Psoas muscle (tissue), 7 donors: ENCODE measurements at regions not wholly inside any gene's neighbourhood (a gene's known extent, or its start where the extent isn't known, plus 50 kb on each side); places are given as distances from the start of the nearest gene placed in this dataset.

Source experiments
- ATAC-seq, 4 donors: fragments of 200-7000 bp; cut with Tn5 transposase; one replicate each; pipeline ENCODE4 v1.9.1; 2020; ENCODE audit warnings: moderate library complexity in 3 of 4, mild to moderate bottlenecking in 2 of 4
- DNase-seq, 2 donors: peaks; one replicate each; pipeline ENCODE4 v3.0.0-alpha.2; 2020
- H3K27ac ChIP-seq: fragments of 200-600 bp; one replicate; pipeline ENCODE4 v1.8.0; 2022
- H3K27me3 ChIP-seq, 3 donors: fragments of 200-600 bp in 1 of 3; one replicate each; pipeline versions ENCODE4 v1.6.1 to v1.8.0; 2013 to 2022; ENCODE audit warnings: low read length in 2 of 3, mild to moderate bottlenecking in 2 of 3, moderate library complexity in 1 of 3; ENCODE audit not compliant: insufficient read depth in 3 of 3
- H3K36me3 ChIP-seq, 2 donors: fragments of 200-600 bp in 1 of 2; one replicate each; pipeline versions ENCODE4 v1.6.1 to v1.8.0; 2013 to 2022; ENCODE audit warnings: low read depth in 1 of 2, mild to moderate bottlenecking in 1 of 2, moderate library complexity in 1 of 2; ENCODE audit not compliant: insufficient read depth in 1 of 2
- H3K4me1 ChIP-seq: fragments of 200-600 bp; one replicate; pipeline ENCODE4 v1.8.0; 2022
- H3K4me3 ChIP-seq: fragments of 200-600 bp; one replicate; pipeline ENCODE4 v1.8.0; 2022; ENCODE audit warnings: mild to moderate bottlenecking
- H3K9me3 ChIP-seq: fragments of 200-600 bp; one replicate; pipeline ENCODE4 v1.8.0; 2022
- WGBS, 3 donors: extraction: QIAGEN DNeasy Blood & Tissue Kit; methylation state at CpG; one replicate each; pipeline versions ENCODE4 v1.1.6 to v1.1.7; 2013; 5-methylcytosine and 5-hydroxymethylcytosine counted together
- intact Hi-C, 2 donors: fragments of 100-400 bp; cut with DNase I; formaldehyde crosslinking; loops; one replicate each; pipeline versions ENCODE4 v1.11.0 to v1.14.2; 2022
- TF ChIP-seq, protein P1 (sequence below): fragments of 200-600 bp; IDR thresholded peaks from one replicate; pipeline ENCODE4 v1.8.0; 2022; ENCODE audit warnings: antibody characterized with exemption
- donor health status: healthy with polysubstance abuse.
- donor health status: DM: no; HTN: no; CAD: no; lungs with moderate emphysema.
- donor health status: Bipolar disorder and iron deficiency.
- donor health status: healthy.
- donor health status: DM: yes; HTN: yes; CAD: no.
- donor health status: DM: no; HTN: no; CAD: no.
- donor health status: DM: yes; HTN: yes; CAD: no.

DNA sequence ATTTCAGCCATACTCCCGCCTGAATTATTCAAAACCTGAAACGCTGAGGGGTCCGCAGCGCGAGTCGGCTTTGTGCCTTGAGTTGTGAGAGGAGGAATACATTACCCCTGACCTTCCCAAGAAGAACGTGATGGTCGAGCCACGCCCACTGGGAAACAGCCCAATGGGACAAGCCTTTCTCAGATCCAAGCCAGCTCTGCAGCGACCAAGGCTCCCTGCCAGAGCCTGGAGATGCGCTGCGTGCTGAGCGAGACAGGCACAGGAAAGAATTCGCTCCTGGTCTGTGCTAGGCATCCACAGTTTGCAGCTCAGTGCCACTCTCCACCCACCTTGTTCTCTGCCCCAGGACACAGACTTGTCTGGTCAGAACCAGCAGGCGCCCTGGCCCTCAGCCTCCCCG is 74.1 kb upstream of the GLI2 start:
- H3K27ac ChIP-seq, result no peak overlapping the region
- H3K9me3 ChIP-seq, result peaks cover 8% of the 10 kb centered on the region
- no peak overlapping the region for H3K4me3 ChIP-seq
- peak in 3 of 4 donors; percentile 30 to 65 (median 60) for ATAC-seq
- intact Hi-C loops, result no loop called here
- DNase-seq, result peak; percentile 61 to 78
- H3K4me1 ChIP-seq, result peaks cover 4% of the 10 kb centered on the region
- 9 to 12% (median 10%) methylated on average over 16 of the region's 16 CpGs for WGBS, 3 donors
- H3K27me3 ChIP-seq, result no peaks in the 10 kb centered on the region
- no peaks in the 10 kb centered on the region for H3K36me3 ChIP-seq
- TF ChIP-seq, protein P1, sequence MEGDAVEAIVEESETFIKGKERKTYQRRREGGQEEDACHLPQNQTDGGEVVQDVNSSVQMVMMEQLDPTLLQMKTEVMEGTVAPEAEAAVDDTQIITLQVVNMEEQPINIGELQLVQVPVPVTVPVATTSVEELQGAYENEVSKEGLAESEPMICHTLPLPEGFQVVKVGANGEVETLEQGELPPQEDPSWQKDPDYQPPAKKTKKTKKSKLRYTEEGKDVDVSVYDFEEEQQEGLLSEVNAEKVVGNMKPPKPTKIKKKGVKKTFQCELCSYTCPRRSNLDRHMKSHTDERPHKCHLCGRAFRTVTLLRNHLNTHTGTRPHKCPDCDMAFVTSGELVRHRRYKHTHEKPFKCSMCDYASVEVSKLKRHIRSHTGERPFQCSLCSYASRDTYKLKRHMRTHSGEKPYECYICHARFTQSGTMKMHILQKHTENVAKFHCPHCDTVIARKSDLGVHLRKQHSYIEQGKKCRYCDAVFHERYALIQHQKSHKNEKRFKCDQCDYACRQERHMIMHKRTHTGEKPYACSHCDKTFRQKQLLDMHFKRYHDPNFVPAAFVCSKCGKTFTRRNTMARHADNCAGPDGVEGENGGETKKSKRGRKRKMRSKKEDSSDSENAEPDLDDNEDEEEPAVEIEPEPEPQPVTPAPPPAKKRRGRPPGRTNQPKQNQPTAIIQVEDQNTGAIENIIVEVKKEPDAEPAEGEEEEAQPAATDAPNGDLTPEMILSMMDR, result no peak

DNA sequence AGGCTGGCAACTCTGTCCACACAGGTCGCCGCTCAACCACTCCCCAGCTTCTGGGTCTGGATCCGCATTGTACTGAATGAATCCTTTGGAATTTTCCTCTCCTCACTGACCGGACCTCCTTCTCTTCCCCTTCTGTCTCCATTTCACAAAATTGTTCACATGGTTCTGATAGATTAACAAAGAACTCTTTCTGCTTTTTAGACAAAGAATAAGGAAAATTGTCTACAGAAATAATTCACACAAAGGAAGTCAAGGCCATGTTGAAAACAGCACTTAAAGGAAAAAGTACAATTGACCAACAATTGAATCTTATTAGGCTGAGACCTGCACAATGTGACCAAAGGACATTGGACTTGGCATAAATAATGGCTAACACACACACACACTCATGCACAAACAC is 73.6 kb upstream of the GLI2 start:
- intact Hi-C loops, result no loop called here
- H3K9me3 ChIP-seq, result peaks cover 10% of the 10 kb centered on the region
- peaks cover 4% of the 10 kb centered on the region for H3K4me1 ChIP-seq
- H3K27ac ChIP-seq, result no peak overlapping the region
- WGBS, 3 donors, result 81 to 86% (median 84%) methylated on average over 4 of the region's 4 CpGs
- H3K27me3 ChIP-seq, result no peaks in the 10 kb centered on the region
- no peak overlapping the region for H3K4me3 ChIP-seq
- ATAC-seq (no peak), DNase-seq (no peak)
- TF ChIP-seq, protein P1, result no peak
- H3K36me3 ChIP-seq, result no peaks in the 10 kb centered on the region

DNA sequence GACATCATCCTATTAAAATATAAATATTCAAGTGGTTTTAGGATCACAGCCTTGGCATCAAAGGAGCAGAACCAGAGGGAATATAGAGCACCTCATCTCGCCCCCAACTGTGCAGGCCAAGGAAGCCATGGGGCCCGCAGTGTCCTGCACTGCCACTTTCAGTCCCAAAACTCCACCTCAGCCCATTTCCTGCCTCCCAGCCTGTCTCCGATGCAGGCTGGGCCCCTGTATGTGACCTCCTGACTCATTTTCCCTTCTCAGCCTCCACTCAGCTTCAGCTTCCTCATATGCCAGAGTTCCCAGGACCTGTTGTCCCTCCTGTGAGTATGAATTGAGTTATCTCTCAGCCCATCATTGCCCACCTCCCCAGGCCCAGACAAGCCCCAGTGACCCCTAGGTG is 72.9 kb upstream of the GLI2 start:
- H3K9me3 ChIP-seq, result peaks cover 10% of the 10 kb centered on the region
- 83 to 96% (median 88%) methylated on average over 3 of the region's 3 CpGs for WGBS, 3 donors
- H3K36me3 ChIP-seq, result no peaks in the 10 kb centered on the region
- no peak for DNase-seq
- intact Hi-C loops, result no loop called here
- no peaks in the 10 kb centered on the region for H3K27me3 ChIP-seq
- no peak overlapping the region for H3K4me3 ChIP-seq
- no peak overlapping the region for H3K27ac ChIP-seq
- ATAC-seq, result no peak
- TF ChIP-seq, protein P1, result no peak
- H3K4me1 ChIP-seq, result peaks cover 4% of the 10 kb centered on the region

DNA sequence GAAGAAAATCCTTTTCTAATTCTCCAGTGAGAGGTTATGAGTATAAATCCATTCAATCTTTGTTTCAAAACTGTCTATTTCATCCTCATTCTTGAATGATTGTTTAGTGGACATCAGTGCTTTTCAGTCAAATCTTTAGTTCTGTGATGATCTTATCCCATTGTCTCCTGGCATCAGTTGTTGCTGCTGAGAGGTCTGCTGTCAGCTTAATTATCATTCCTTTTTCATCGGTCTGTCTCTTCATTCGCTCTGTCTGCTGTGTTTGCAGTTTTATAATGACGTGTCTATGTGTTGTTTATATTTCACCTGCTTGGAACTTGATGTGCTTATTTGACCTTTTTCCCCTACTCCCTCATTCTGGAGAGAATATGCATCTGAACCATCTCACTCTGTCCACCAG is 69.2 kb upstream of the GLI2 start:
- Histone ChIP-seq H3K4me1 (peaks cover 2% of the 10 kb centered on the region), H3K27me3 (peaks cover 0 to 22% (median 0%) of the 10 kb centered on the region in 3 donors), H3K4me3 (no peak overlapping the region), H3K9me3 (peaks cover 10% of the 10 kb centered on the region), H3K36me3 (no peaks in the 10 kb centered on the region), H3K27ac (no peak overlapping the region)
- no peak for ATAC-seq
- no peak for DNase-seq
- TF ChIP-seq, protein P1, result no peak
- intact Hi-C loops, result no loop called here
- 57 to 73% (median 59%) methylated on average over 3 of the region's 3 CpGs for WGBS, 3 donors

DNA sequence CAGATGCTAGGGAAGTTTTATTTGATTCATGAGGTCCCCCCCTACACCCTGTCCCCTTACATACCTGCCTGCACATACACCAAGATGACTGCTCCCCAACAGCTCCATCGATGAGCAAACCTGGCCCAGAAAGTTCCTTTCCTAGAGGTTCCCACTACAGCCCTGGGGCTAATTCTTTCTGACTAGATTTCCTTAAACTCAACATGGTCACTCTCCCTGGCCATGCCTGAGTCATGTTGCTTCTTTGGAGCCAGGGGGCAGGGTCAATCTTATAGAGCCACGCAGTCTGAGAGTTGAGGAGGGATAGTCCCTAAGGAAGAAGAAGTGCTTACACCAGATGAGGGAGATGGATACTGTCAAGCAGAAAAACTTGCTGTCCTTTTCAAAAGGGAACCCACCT is 67.7 kb upstream of the GLI2 start:
- ATAC-seq, result no peak
- intact Hi-C loops, result no loop called here
- WGBS, 3 donors, result 96 to 100% (median 100%) methylated on average over 2 of the region's 2 CpGs
- TF ChIP-seq, protein P1, result no peak
- no peak overlapping the region for H3K27ac ChIP-seq
- no peak overlapping the region for H3K4me3 ChIP-seq
- DNase-seq, result no peak
- H3K9me3 ChIP-seq, result peaks cover 10% of the 10 kb centered on the region
- H3K27me3 ChIP-seq, result peaks cover 0 to 22% (median 0%) of the 10 kb centered on the region in 3 donors
- no peaks in the 10 kb centered on the region for H3K4me1 ChIP-seq
- no peaks in the 10 kb centered on the region for H3K36me3 ChIP-seq
